DND-41 (cell line): ENCODE measurements at regions not wholly inside any gene's neighbourhood (a gene's known extent, or its start where the extent isn't known, plus 50 kb on each side); places are given as distances from the start of the nearest gene placed in this dataset.

ENCODE experiments used
- ATAC-seq: fragments of 200-7000 bp; cut with Tn5 transposase; 3 replicates; pipeline ENCODE4 v1.9.1; 2021; ENCODE audit warnings: low read depth; ENCODE audit not compliant: insufficient read depth
- DNase-seq: peaks from one replicate; pipeline ENCODE4 v3.0.0-alpha.2; 2020
- H2AFZ ChIP-seq: 2 replicates; pipeline ENCODE4 v1.6.0; 2012; ENCODE audit warnings: low read depth, low read length
- H3K27ac ChIP-seq: 2 replicates; pipeline ENCODE4 v1.5.1; 2012; ENCODE audit warnings: low read length, inconsistent platforms
- H3K27me3 ChIP-seq: fragments of 200-600 bp; sonication (generic); 2 replicates; pipeline ENCODE4 v1.6.0; 2012; ENCODE audit warnings: low read length, mild to moderate bottlenecking, inconsistent platforms; ENCODE audit not compliant: insufficient read depth, poor library complexity
- H3K36me3 ChIP-seq: 2 replicates; pipeline ENCODE4 v1.5.1; 2012; ENCODE audit warnings: low read length, inconsistent platforms; ENCODE audit not compliant: insufficient read depth
- H3K4me1 ChIP-seq: 2 replicates; pipeline ENCODE4 v1.5.1; 2012; ENCODE audit warnings: mild to moderate bottlenecking, low read length; ENCODE audit not compliant: insufficient read depth
- H3K4me2 ChIP-seq: 2 replicates; pipeline ENCODE4 v1.6.0; 2012; ENCODE audit warnings: mild to moderate bottlenecking, moderate library complexity, low read length, inconsistent platforms; ENCODE audit not compliant: insufficient read depth
- H3K4me3 ChIP-seq, 2 experiments: fragments of 200-600 bp in 1 of 2; shearing (Covaris generic) in 1 of 2; 2 replicates each; pipeline ENCODE4 v1.5.1; 2012 to 2016; ENCODE audit warnings: inconsistent platforms in 2 of 2, low read length in 2 of 2, mild to moderate bottlenecking in 2 of 2, low read depth in 1 of 2, moderate library complexity in 1 of 2
- H3K79me2 ChIP-seq: 2 replicates; pipeline ENCODE4 v1.6.0; 2012; ENCODE audit warnings: low read length, inconsistent platforms; ENCODE audit not compliant: insufficient read depth
- H3K9ac ChIP-seq: 2 replicates; pipeline ENCODE4 v1.6.0; 2012; ENCODE audit warnings: low read depth, mild to moderate bottlenecking, inconsistent platforms, low read length, moderate library complexity
- H3K9me3 ChIP-seq: 2 replicates; pipeline ENCODE4 v1.5.1; 2012; ENCODE audit warnings: low read length, moderate library complexity, mild to moderate bottlenecking, inconsistent platforms; ENCODE audit not compliant: insufficient read depth, severe bottlenecking
- H4K20me1 ChIP-seq: 2 replicates; pipeline ENCODE4 v1.6.0; 2012; ENCODE audit warnings: low read length; ENCODE audit not compliant: insufficient read depth
- EZH2 ChIP-seq: IDR thresholded peaks from 3 replicates; pipeline ENCODE4 v1.6.1; 2012; ENCODE audit warnings: borderline replicate concordance, low read depth, mild to moderate bottlenecking, moderate library complexity, low read length, inconsistent platforms; ENCODE audit not compliant: severe bottlenecking
- TF ChIP-seq, protein P1 (sequence below): IDR thresholded peaks from 2 replicates; pipeline ENCODE4 v1.5.1; 2012; ENCODE audit warnings: borderline replicate concordance, low read length, moderate library complexity, mild to moderate bottlenecking; ENCODE audit not compliant: poor library complexity, severe bottlenecking; ENCODE audit errors: extremely low read depth

DNA sequence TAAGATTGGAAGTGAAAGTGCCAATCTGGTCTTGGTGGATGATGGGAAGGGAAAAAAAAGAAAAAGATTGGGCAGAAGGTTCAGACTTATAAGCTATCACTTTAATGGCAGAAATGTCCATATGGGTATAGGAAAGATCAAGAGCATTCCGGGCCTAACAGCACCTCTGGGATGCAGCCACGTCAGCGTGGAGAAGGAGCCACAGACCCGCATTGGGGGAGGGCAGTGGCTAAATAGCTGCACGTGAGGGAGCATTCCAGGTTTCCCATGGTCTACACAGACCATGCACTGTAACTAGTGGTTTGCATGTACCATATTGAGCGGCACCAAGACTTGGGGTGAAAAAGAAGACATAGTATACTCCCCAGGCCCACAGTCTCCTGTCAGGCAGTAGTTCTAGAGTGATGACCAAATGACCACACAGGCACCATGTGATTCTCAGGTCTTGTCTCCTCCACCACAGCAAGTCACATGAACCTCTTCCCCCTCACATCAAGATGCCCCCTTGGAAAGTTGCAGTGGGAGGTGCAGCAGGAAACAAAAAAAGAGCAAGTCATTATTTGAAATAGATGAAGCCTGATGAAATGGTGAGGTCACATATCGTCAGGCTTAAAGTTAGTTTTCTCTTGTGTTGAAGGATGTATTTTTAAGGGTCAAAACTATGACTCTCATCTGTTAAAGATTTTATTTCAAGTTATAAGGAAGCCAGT lies 94.4 kb upstream of the TNFAIP3 start:
- H2AFZ ChIP-seq: no peak overlapping the region
- H3K9ac ChIP-seq: no peak overlapping the region
- no peak overlapping the region for H3K27ac ChIP-seq
- no peaks in the 10 kb centered on the region for H3K27me3 ChIP-seq
- H3K9me3 ChIP-seq: no peaks in the 10 kb centered on the region
- no peaks in the 10 kb centered on the region for H3K36me3 ChIP-seq
- peaks cover 19% of the 10 kb centered on the region for H3K4me1 ChIP-seq
- H3K79me2 ChIP-seq: no peaks in the 10 kb centered on the region
- ATAC-seq (no peak), DNase-seq (no peak)
- H3K4me3 ChIP-seq: no peak overlapping the region
- TF ChIP-seq, protein P1, sequence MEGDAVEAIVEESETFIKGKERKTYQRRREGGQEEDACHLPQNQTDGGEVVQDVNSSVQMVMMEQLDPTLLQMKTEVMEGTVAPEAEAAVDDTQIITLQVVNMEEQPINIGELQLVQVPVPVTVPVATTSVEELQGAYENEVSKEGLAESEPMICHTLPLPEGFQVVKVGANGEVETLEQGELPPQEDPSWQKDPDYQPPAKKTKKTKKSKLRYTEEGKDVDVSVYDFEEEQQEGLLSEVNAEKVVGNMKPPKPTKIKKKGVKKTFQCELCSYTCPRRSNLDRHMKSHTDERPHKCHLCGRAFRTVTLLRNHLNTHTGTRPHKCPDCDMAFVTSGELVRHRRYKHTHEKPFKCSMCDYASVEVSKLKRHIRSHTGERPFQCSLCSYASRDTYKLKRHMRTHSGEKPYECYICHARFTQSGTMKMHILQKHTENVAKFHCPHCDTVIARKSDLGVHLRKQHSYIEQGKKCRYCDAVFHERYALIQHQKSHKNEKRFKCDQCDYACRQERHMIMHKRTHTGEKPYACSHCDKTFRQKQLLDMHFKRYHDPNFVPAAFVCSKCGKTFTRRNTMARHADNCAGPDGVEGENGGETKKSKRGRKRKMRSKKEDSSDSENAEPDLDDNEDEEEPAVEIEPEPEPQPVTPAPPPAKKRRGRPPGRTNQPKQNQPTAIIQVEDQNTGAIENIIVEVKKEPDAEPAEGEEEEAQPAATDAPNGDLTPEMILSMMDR: no peak
- TF ChIP-seq EZH2: no peak
- no peaks in the 10 kb centered on the region for H4K20me1 ChIP-seq
- no peak overlapping the region for H3K4me2 ChIP-seq

DNA sequence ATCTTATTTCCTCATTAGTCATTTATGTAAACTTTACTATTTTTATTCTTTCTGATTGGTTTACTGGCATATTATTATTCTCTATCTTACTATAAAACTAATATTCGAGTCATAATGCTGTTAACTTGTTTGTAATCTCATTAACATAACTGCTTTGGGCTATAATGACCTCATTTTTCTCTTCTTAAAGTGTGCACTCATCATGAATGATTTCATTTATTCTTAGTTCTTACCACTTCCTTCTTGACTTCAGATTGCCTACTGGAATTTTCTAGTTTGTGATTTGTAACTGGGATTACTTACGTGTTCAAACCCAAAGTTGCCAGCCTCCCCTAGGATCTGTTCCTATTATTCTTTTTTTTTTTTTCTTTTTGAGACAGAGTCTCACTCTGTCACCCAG lies 91.8 kb upstream of the TNFAIP3 start:
- no peak overlapping the region for H3K4me3 ChIP-seq
- no peaks in the 10 kb centered on the region for H3K36me3 ChIP-seq
- no peaks in the 10 kb centered on the region for H3K79me2 ChIP-seq
- H3K9ac ChIP-seq: no peak overlapping the region
- H2AFZ ChIP-seq: no peak overlapping the region
- no peaks in the 10 kb centered on the region for H3K9me3 ChIP-seq
- H3K27ac ChIP-seq: no peak overlapping the region
- H3K4me1 ChIP-seq: no peaks in the 10 kb centered on the region
- no peak overlapping the region for H3K4me2 ChIP-seq
- TF ChIP-seq, protein P1: no peak
- TF ChIP-seq EZH2: no peak
- no peaks in the 10 kb centered on the region for H4K20me1 ChIP-seq
- DNase-seq: no peak
- ATAC-seq: no peak
- no peaks in the 10 kb centered on the region for H3K27me3 ChIP-seq

DNA sequence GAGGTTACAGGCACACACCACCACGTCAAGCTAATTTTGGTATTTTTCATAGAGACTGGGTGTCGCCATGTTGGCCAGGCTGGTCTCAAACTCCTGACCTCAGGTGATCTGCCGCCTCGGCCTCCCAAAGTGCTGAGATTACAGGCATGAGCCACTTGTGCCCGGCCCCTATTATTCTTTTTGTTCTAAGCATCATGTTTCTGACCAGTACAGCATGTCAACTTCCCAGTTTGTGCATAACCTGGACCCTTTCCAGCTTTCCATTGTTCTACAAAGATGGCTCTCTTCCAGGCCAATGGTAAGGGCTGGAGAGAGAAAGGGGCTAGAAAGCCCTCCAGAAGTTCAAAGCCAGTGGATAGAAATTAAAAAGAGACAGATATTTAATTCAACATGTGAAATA lies 91.3 kb upstream of the TNFAIP3 start:
- no peak overlapping the region for H3K27ac ChIP-seq
- no peaks in the 10 kb centered on the region for H3K27me3 ChIP-seq
- ATAC-seq: no peak
- H3K4me2 ChIP-seq: no peak overlapping the region
- H4K20me1 ChIP-seq: no peaks in the 10 kb centered on the region
- no peak overlapping the region for H3K4me3 ChIP-seq
- no peaks in the 10 kb centered on the region for H3K4me1 ChIP-seq
- H3K79me2 ChIP-seq: no peaks in the 10 kb centered on the region
- no peak overlapping the region for H3K9ac ChIP-seq
- TF ChIP-seq EZH2: no peak
- TF ChIP-seq, protein P1: no peak
- H3K36me3 ChIP-seq: no peaks in the 10 kb centered on the region
- H3K9me3 ChIP-seq: no peaks in the 10 kb centered on the region
- H2AFZ ChIP-seq: no peak overlapping the region
- DNase-seq: no peak
